Neural progenitor cell (in vitro differentiated cells): ENCODE measurements at regions not wholly inside any gene's neighbourhood (a gene's known extent, or its start where the extent isn't known, plus 50 kb on each side); places are given as distances from the start of the nearest gene placed in this dataset.

Experiments
- DNase-seq: peaks from one replicate; pipeline ENCODE4 v3.0.0-alpha.2; 2016; ENCODE audit warnings: low spot score
- H2AFZ ChIP-seq: fragments of 200-600 bp; sonication (generic); replicated peaks from 2 replicates; pipeline ENCODE4 v1.6.1; 2016; ENCODE audit warnings: antibody characterized with exemption
- H3F3A ChIP-seq: fragments of 200-600 bp; sonication (generic); 2 replicates; pipeline ENCODE4 v1.6.1; 2016; ENCODE audit warnings: antibody characterized with exemption, low read depth
- H3K27ac ChIP-seq: fragments of 200-600 bp; sonication (generic); 2 replicates; pipeline ENCODE4 v1.5.1; 2016; ENCODE audit warnings: mild to moderate bottlenecking
- H3K27me3 ChIP-seq: fragments of 200-600 bp; sonication (generic); 2 replicates; pipeline ENCODE4 v1.6.1; 2016; ENCODE audit warnings: mild to moderate bottlenecking, moderate library complexity
- H3K36me3 ChIP-seq: fragments of 200-600 bp; sonication (generic); 2 replicates; pipeline ENCODE4 v1.5.1; 2016
- H3K4me1 ChIP-seq: fragments of 200-600 bp; sonication (generic); 2 replicates; pipeline ENCODE4 v1.6.1; 2016; ENCODE audit warnings: mixed run types
- H3K4me2 ChIP-seq: fragments of 200-600 bp; sonication (generic); 2 replicates; pipeline ENCODE4 v1.6.1; 2016
- H3K4me3 ChIP-seq: fragments of 200-600 bp; sonication (generic); 2 replicates; pipeline ENCODE4 v1.5.1; 2016
- H3K79me2 ChIP-seq: fragments of 200-600 bp; sonication (generic); 2 replicates; pipeline ENCODE4 v1.6.1; 2016; ENCODE audit warnings: low read depth
- H3K9ac ChIP-seq: fragments of 200-600 bp; sonication (generic); 2 replicates; pipeline ENCODE4 v1.6.1; 2016
- H3K9me3 ChIP-seq: fragments of 200-600 bp; sonication (generic); 2 replicates; pipeline ENCODE4 v1.5.1; 2016; ENCODE audit warnings: low read depth
- H4K20me1 ChIP-seq: fragments of 200-600 bp; sonication (generic); 2 replicates; pipeline ENCODE4 v1.6.1; 2016; ENCODE audit warnings: low read depth
- H3K27ac Mint-ChIP-seq: 3 replicates; pipeline ENCODE4 v1.8.0; 2021; ENCODE audit warnings: mixed read lengths
- H3K27me3 Mint-ChIP-seq: 2 replicates; pipeline ENCODE4 v1.8.0; 2022; ENCODE audit warnings: low read depth, mild to moderate bottlenecking, inconsistent platforms, moderate library complexity, mixed read lengths; ENCODE audit not compliant: insufficient read depth
- H3K36me3 Mint-ChIP-seq: 3 replicates; pipeline ENCODE4 v1.8.0; 2021; ENCODE audit warnings: mixed read lengths
- H3K4me1 Mint-ChIP-seq: 3 replicates; pipeline ENCODE4 v1.8.0; 2021; ENCODE audit warnings: mixed read lengths
- H3K4me3 Mint-ChIP-seq: 3 replicates; pipeline ENCODE4 v1.8.0; 2021; ENCODE audit warnings: mild to moderate bottlenecking, moderate library complexity, mixed read lengths
- H3K9me3 Mint-ChIP-seq: 3 replicates; pipeline ENCODE4 v1.8.0; 2020; ENCODE audit warnings: mixed read lengths
- EZH2 ChIP-seq: fragments of 200-600 bp; sonication (generic); IDR thresholded peaks from 2 replicates; pipeline ENCODE4 v1.6.1; 2017; ENCODE audit warnings: antibody characterized with exemption, mild to moderate bottlenecking, moderate library complexity
- EZH2phosphoT487 ChIP-seq: fragments of 200-600 bp; sonication (generic); IDR thresholded peaks from 2 replicates; pipeline ENCODE4 v1.6.1; 2017; ENCODE audit warnings: antibody characterized with exemption
- TF ChIP-seq, protein P1 (sequence below): fragments of 200-600 bp; sonication (generic); IDR thresholded peaks from 2 replicates; pipeline ENCODE4 v1.5.1; 2017; ENCODE audit warnings: antibody characterized with exemption, mild to moderate bottlenecking

DNA sequence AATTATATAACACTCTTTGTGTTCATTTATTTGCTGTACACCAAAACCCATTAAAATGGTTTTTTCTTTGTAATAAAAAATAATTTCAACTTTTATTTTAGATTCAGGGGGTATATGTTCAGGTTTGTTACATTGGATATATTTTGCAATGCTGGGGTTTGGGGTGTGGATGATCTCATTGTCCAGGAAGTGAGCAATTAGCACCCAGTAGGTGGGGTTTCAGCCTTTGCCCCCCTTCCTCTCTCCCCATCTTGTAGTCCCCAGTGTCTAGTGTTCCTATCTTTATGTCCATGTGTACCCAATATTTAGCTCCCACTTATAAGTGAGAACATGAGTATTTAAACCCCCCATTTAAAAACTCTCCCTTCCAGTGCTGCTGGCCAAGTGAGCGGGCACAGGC is 184.6 kb downstream of the RHOU start:
- Histone ChIP-seq H4K20me1 (no peaks in the 10 kb centered on the region), H3K27me3 (no peaks in the 10 kb centered on the region), H3K36me3 (no peaks in the 10 kb centered on the region), H3K9me3 (no peaks in the 10 kb centered on the region), H3K4me3 (no peak overlapping the region), H3F3A (peaks cover 19% of the 10 kb centered on the region), H3K27ac (no peak overlapping the region), H2AFZ (no peak overlapping the region), H3K4me1 (peaks cover 20% of the 10 kb centered on the region), H3K9ac (no peak overlapping the region), H3K79me2 (no peaks in the 10 kb centered on the region), H3K4me2 (no peak overlapping the region)
- no peak for DNase-seq
- TF ChIP-seq, protein P1, sequence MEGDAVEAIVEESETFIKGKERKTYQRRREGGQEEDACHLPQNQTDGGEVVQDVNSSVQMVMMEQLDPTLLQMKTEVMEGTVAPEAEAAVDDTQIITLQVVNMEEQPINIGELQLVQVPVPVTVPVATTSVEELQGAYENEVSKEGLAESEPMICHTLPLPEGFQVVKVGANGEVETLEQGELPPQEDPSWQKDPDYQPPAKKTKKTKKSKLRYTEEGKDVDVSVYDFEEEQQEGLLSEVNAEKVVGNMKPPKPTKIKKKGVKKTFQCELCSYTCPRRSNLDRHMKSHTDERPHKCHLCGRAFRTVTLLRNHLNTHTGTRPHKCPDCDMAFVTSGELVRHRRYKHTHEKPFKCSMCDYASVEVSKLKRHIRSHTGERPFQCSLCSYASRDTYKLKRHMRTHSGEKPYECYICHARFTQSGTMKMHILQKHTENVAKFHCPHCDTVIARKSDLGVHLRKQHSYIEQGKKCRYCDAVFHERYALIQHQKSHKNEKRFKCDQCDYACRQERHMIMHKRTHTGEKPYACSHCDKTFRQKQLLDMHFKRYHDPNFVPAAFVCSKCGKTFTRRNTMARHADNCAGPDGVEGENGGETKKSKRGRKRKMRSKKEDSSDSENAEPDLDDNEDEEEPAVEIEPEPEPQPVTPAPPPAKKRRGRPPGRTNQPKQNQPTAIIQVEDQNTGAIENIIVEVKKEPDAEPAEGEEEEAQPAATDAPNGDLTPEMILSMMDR = no peak
- TF ChIP-seq EZH2phosphoT487 (no peak), EZH2 (no peak)
- no peak overlapping the region for H3K4me3 Mint-ChIP-seq
- peaks cover 3% of the 10 kb centered on the region for H3K36me3 Mint-ChIP-seq
- no peak overlapping the region for H3K27ac Mint-ChIP-seq
- peaks cover 15% of the 10 kb centered on the region for H3K27me3 Mint-ChIP-seq
- peaks cover 42% of the 10 kb centered on the region for H3K4me1 Mint-ChIP-seq
- H3K9me3 Mint-ChIP-seq = peaks cover 11% of the 10 kb centered on the region

DNA sequence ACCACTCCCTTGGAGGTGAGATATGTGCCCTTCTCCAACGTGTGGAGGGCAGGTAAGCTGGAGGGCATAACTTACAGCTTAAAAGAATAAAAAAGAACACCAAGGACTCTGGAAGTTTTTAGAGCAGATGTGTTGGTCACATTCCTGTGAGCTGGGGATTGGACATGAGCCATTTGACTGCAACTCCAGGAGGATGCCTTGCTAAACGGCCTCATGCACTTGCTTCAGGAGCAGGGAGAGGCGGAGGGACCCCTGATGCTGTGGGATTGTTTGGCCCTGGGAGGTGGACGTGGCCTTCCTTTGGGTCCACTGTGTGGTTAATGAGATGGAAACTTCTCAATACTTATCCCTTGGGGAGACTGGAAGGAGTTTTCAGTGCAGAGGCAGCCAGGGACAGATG is 185.6 kb downstream of the RHOU start:
- no peak for DNase-seq
- Histone ChIP-seq H3K36me3 (no peaks in the 10 kb centered on the region), H2AFZ (no peak overlapping the region), H3K9ac (no peak overlapping the region), H3K4me2 (no peak overlapping the region), H3K9me3 (no peaks in the 10 kb centered on the region), H3K27me3 (no peaks in the 10 kb centered on the region), H3K4me1 (peaks cover 20% of the 10 kb centered on the region), H3K27ac (no peak overlapping the region), H3K79me2 (no peaks in the 10 kb centered on the region), H4K20me1 (no peaks in the 10 kb centered on the region), H3K4me3 (no peak overlapping the region), H3F3A (peaks cover 19% of the 10 kb centered on the region)
- H3K36me3 Mint-ChIP-seq = peaks cover 3% of the 10 kb centered on the region
- no peak overlapping the region for H3K27ac Mint-ChIP-seq
- H3K27me3 Mint-ChIP-seq = peaks cover 15% of the 10 kb centered on the region
- no peak overlapping the region for H3K4me3 Mint-ChIP-seq
- no peak for TF ChIP-seq EZH2phosphoT487
- TF ChIP-seq, protein P1 = no peak
- TF ChIP-seq EZH2 = no peak
- H3K4me1 Mint-ChIP-seq = peaks cover 42% of the 10 kb centered on the region
- peaks cover 15% of the 10 kb centered on the region for H3K9me3 Mint-ChIP-seq

DNA sequence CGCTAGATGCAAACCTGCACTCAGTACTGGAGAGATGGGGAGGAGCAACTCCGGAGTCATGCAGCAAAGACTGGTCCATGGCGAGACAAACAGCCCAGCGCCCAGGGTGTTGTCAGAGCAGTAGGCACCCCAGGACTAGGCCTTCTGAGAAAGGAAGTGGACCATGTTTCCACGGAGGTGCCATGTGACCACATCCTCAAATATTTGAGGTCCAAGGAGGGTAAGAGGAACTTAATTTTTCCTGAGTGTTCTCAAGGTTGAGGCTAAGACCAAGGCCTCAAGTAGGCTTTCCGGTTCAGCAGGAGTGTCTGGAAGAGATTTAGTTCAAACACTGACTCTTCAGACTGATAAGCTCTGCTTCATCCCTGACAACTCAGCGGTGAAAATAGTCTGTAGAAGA is 186.2 kb downstream of the RHOU start:
- Histone ChIP-seq H3K4me1 (peaks cover 20% of the 10 kb centered on the region), H3K4me2 (no peak overlapping the region), H3K9ac (no peak overlapping the region), H3K27me3 (no peaks in the 10 kb centered on the region), H3F3A (peaks cover 19% of the 10 kb centered on the region), H4K20me1 (no peaks in the 10 kb centered on the region), H3K36me3 (no peaks in the 10 kb centered on the region), H3K27ac (no peak overlapping the region), H3K9me3 (no peaks in the 10 kb centered on the region), H3K79me2 (no peaks in the 10 kb centered on the region), H2AFZ (no peak overlapping the region), H3K4me3 (no peak overlapping the region)
- no peak overlapping the region for H3K4me3 Mint-ChIP-seq
- DNase-seq = no peak
- peaks cover 19% of the 10 kb centered on the region for H3K9me3 Mint-ChIP-seq
- TF ChIP-seq, protein P1 = no peak
- TF ChIP-seq EZH2 (no peak), EZH2phosphoT487 (no peak)
- H3K4me1 Mint-ChIP-seq = peaks cover 41% of the 10 kb centered on the region
- H3K27ac Mint-ChIP-seq = no peak overlapping the region
- H3K27me3 Mint-ChIP-seq = peaks cover 13% of the 10 kb centered on the region
- no peaks in the 10 kb centered on the region for H3K36me3 Mint-ChIP-seq
